GM23248 (cell line): ENCODE measurements at regions not wholly inside any gene's neighbourhood (a gene's known extent, or its start where the extent isn't known, plus 50 kb on each side); places are given as distances from the start of the nearest gene placed in this dataset.
A peak's percentile ranks its signal among the peaks of the same experiment; 100 is the strongest.

Experiments used
- DNase-seq: peaks from one replicate; pipeline ENCODE4 v3.0.0-alpha.2; 2015
- H2AFZ ChIP-seq: fragments of 200-600 bp; sonication (generic); 2 replicates; pipeline ENCODE4 v1.6.1; 2016; ENCODE audit warnings: antibody characterized with exemption
- H3F3A ChIP-seq: fragments of 200-600 bp; sonication (generic); 2 replicates; pipeline ENCODE4 v1.6.1; 2016; ENCODE audit warnings: mild to moderate bottlenecking, antibody characterized with exemption, mixed run types; ENCODE audit not compliant: insufficient read depth
- H3K27ac ChIP-seq: fragments of 200-600 bp; sonication (generic); 2 replicates; pipeline ENCODE4 v1.5.1; 2016; ENCODE audit warnings: mild to moderate bottlenecking
- H3K27me3 ChIP-seq: fragments of 200-600 bp; sonication (generic); replicated peaks from 2 replicates; pipeline ENCODE4 v1.6.1; 2016; ENCODE audit warnings: mild to moderate bottlenecking; ENCODE audit not compliant: insufficient read depth
- H3K36me3 ChIP-seq: fragments of 200-600 bp; sonication (generic); 2 replicates; pipeline ENCODE4 v1.6.1; 2016; ENCODE audit warnings: low read depth, mild to moderate bottlenecking
- H3K4me1 ChIP-seq: fragments of 200-600 bp; sonication (generic); 2 replicates; pipeline ENCODE4 v1.6.1; 2016; ENCODE audit warnings: mild to moderate bottlenecking; ENCODE audit not compliant: insufficient read depth
- H3K4me2 ChIP-seq: fragments of 200-600 bp; sonication (generic); one replicate; pipeline ENCODE4 v1.6.1; 2016; ENCODE audit warnings: mild to moderate bottlenecking; ENCODE audit not compliant: unreplicated experiment
- H3K4me3 ChIP-seq: fragments of 200-600 bp; sonication (generic); 2 replicates; pipeline ENCODE4 v1.5.1; 2016; ENCODE audit warnings: mild to moderate bottlenecking
- H3K79me2 ChIP-seq: fragments of 200-600 bp; sonication (generic); 2 replicates; pipeline ENCODE4 v1.6.1; 2016; ENCODE audit warnings: mild to moderate bottlenecking; ENCODE audit not compliant: insufficient read depth
- H3K9ac ChIP-seq: fragments of 200-600 bp; sonication (generic); 2 replicates; pipeline ENCODE4 v1.6.1; 2016; ENCODE audit warnings: mild to moderate bottlenecking
- H3K9me2 ChIP-seq: fragments of 200-600 bp; sonication (generic); 2 replicates; pipeline ENCODE4 v1.6.1; 2016; ENCODE audit warnings: mixed run types, mild to moderate bottlenecking, moderate library complexity; ENCODE audit not compliant: insufficient read depth
- H3K9me3 ChIP-seq: fragments of 200-600 bp; sonication (generic); one replicate; pipeline ENCODE4 v1.6.1; 2017; ENCODE audit warnings: low read depth
- H4K20me1 ChIP-seq: fragments of 200-600 bp; sonication (generic); 2 replicates; pipeline ENCODE4 v1.6.0; 2016; ENCODE audit not compliant: insufficient read depth
- EZH2 ChIP-seq: fragments of 200-600 bp; sonication (generic); IDR thresholded peaks from 2 replicates; pipeline ENCODE4 v1.6.1; 2018; ENCODE audit warnings: antibody characterized with exemption, mild to moderate bottlenecking; ENCODE audit not compliant: insufficient read depth, poor library complexity, severe bottlenecking
- EZH2phosphoT487 ChIP-seq: fragments of 200-600 bp; sonication (generic); IDR thresholded peaks from 2 replicates; pipeline ENCODE4 v1.6.1; 2018; ENCODE audit warnings: antibody characterized with exemption, moderate library complexity, mild to moderate bottlenecking, low read depth; ENCODE audit not compliant: insufficient read depth
- WGBS, 2 experiments: methylation state at CpG; one replicate each; pipeline ENCODE4 v1.1.6; 2015 to 2017; ENCODE audit warnings: low lambda C conversion rate in 2 of 2, low coverage in 1 of 2; ENCODE audit errors: missing lambda C conversion rate in 2 of 2; 5-methylcytosine and 5-hydroxymethylcytosine counted together
- in situ Hi-C: fragments of 300-500 bp; cut with MboI; formaldehyde crosslinking; loops from 2 replicates; pipeline ENCODE4 v1.15.0; 2020

GRCh38 chr12:88644946-88645702 is 64.9 kb upstream of the KITLG start:
- H3K4me1 ChIP-seq: peaks cover 20% of the 10 kb centered on the region
- DNase-seq: no peak
- TF ChIP-seq EZH2phosphoT487: no peak
- TF ChIP-seq EZH2: no peak
- H4K20me1 ChIP-seq: no peaks in the 10 kb centered on the region
- no peak overlapping the region for H3K4me2 ChIP-seq
- H3K36me3 ChIP-seq: no peaks in the 10 kb centered on the region
- H3K9ac ChIP-seq: no peak overlapping the region
- H3K27ac ChIP-seq: no peak overlapping the region
- no peak overlapping the region for H2AFZ ChIP-seq
- H3K4me3 ChIP-seq: no peak overlapping the region
- no peaks in the 10 kb centered on the region for H3K79me2 ChIP-seq
- H3K9me2 ChIP-seq: no peaks in the 10 kb centered on the region
- H3F3A ChIP-seq: peaks cover under 1% of the 10 kb centered on the region
- in situ Hi-C loops: no loop called here
- H3K27me3 ChIP-seq: no peaks in the 10 kb centered on the region
- no peaks in the 10 kb centered on the region for H3K9me3 ChIP-seq
- WGBS, 2 experiments: 90 to 93% methylated on average over 7 of the region's 7 CpGs

GRCh38 chr12:88643685-88644084 is 63.4 kb upstream of the KITLG start:
- Histone ChIP-seq H3K36me3 (no peaks in the 10 kb centered on the region), H3K4me3 (no peak overlapping the region), H3F3A (peaks cover 13% of the 10 kb centered on the region), H3K4me1 (peaks cover 32% of the 10 kb centered on the region), H3K9ac (no peak overlapping the region), H3K9me2 (no peaks in the 10 kb centered on the region), H3K79me2 (no peaks in the 10 kb centered on the region), H3K4me2 (no peak overlapping the region), H2AFZ (no peak overlapping the region), H3K9me3 (no peaks in the 10 kb centered on the region), H3K27ac (no peak overlapping the region), H3K27me3 (no peaks in the 10 kb centered on the region), H4K20me1 (no peaks in the 10 kb centered on the region)
- in situ Hi-C loops: no loop called here
- 7 to 8% methylated on average over 2 of the region's 2 CpGs for WGBS, 2 experiments
- DNase-seq: peak; percentile 45
- TF ChIP-seq EZH2 (no peak), EZH2phosphoT487 (no peak)

- H3F3A ChIP-seq: peaks cover 13% of the 10 kb centered on the region
- in situ Hi-C loops: no loop called here
- H4K20me1 ChIP-seq: no peaks in the 10 kb centered on the region
- no peak overlapping the region for H3K9ac ChIP-seq
- no peaks in the 10 kb centered on the region for H3K36me3 ChIP-seq
- no peaks in the 10 kb centered on the region for H3K79me2 ChIP-seq
- TF ChIP-seq EZH2 (no peak), EZH2phosphoT487 (no peak)
- H3K4me3 ChIP-seq: no peak overlapping the region
- 74 to 88% methylated on average over 1 of the region's 1 CpG for WGBS, 2 experiments
- H3K4me2 ChIP-seq: no peak overlapping the region
- H3K27me3 ChIP-seq: no peaks in the 10 kb centered on the region
- H3K9me3 ChIP-seq: no peaks in the 10 kb centered on the region
- no peak for DNase-seq
- peaks cover 38% of the 10 kb centered on the region for H3K4me1 ChIP-seq
- no peak overlapping the region for H2AFZ ChIP-seq
- no peaks in the 10 kb centered on the region for H3K9me2 ChIP-seq
- H3K27ac ChIP-seq: no peak overlapping the region
These were observed 62.6 kb upstream of the KITLG start for GRCh38 chr12:88642675-88643431.

GRCh38 chr12:88638966-88639760 is 58.9 kb upstream of the KITLG start:
- Histone ChIP-seq H3F3A (peaks cover 13% of the 10 kb centered on the region), H3K4me3 (0 out of 2 replicates have a peak overlapping the region, but pooled peaks have one; percentile 4), H3K4me2 (peak overlapping the region; percentile 44), H3K27me3 (no peaks in the 10 kb centered on the region), H4K20me1 (no peaks in the 10 kb centered on the region), H3K4me1 (peaks cover 30% of the 10 kb centered on the region), H3K9ac (peak overlapping the region; percentile 4; the same call in 1 of the 2 replicates), H3K9me2 (no peaks in the 10 kb centered on the region), H3K9me3 (no peaks in the 10 kb centered on the region), H2AFZ (peak overlapping the region; percentile 54), H3K36me3 (no peaks in the 10 kb centered on the region), H3K27ac (peak overlapping the region; percentile 14), H3K79me2 (no peaks in the 10 kb centered on the region)
- TF ChIP-seq EZH2 (no peak), EZH2phosphoT487 (no peak)
- DNase-seq: peak; percentile 60
- in situ Hi-C loops: no loop called here
- 52 to 56% methylated on average over 6 of the region's 6 CpGs for WGBS, 2 experiments
